ENCODE measurements at regions not wholly inside any gene's neighbourhood (a gene's known extent, or its start where the extent isn't known, plus 50 kb on each side); places are given as distances from the start of the nearest gene placed in this dataset.

- no peak for DNase-seq
Observed at GRCh38 chr9:88766778-88767503, 224.3 kb upstream of the S1PR3 start.

DNA sequence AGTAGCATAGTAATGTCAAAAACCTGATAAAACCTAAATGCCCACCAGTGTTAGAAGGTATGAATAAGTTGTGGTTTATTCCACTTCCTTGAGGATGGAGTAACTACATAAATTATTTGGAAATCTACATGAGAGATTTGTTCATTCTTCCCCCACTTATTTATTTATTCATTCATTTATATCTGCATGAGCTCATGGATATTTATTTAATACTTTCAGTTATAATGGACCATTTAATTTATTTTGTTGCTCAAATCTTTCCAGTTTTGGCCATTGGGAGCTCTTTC lies 223.8 kb upstream of the S1PR3 start:
- no peak for DNase-seq

GRCh38 chr9:88772575-88772974 lies 218.7 kb upstream of the S1PR3 start:
- DNase-seq = no peak

- DNase-seq = no peak
Observed at GRCh38 chr9:88773126-88773525, 218.1 kb upstream of the S1PR3 start.

DNA sequence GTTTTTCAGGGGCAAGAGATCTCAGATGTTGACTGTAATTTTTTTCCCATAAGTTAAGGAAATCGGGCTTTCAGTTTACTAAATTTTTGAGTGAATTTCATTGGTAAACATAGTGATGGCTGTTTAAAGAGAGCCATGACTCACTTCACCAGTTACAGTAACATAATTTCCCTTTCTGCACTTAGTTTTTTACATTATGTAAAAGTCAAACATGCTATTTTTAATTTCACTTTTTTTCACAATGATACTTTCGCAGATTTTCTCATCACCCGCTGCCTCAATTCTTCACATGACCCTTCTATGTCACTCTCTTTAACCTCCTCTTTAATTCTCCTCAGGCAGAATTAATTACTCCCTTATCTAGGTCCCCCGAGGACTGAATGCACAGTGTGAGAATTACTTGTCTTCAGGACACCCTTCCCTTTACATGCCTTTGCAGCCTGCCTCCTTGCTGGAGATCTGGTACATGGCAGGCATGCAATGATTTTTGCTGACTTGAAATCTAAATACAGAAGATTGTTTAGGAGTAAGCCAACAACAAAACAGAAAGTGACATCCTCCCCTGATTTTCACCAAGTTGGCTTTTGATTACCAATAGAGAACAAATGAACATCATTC lies 217.5 kb upstream of the S1PR3 start:
- DNase-seq = no peak

GRCh38 chr9:88775037-88775471 lies 216.2 kb upstream of the S1PR3 start:
- no peak for DNase-seq

DNA sequence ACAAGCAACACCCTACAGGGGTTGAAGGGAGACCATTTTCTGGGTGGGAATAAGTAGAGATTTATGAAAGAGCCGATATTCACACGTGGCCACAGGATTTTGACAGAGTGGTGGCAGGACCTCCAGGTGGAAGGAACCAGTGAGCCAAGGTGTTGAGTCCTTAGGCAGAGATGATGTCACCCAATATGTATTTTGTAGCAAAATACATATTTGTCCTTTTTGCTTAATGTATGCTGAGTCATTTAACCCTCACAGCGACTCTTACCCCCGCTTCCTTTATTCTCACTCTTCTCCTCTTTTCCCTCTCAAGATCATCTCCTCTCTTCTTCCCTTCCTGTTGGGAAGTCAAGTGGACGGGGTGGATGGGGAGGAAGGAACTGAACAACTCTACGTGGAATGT lies 215.7 kb upstream of the S1PR3 start:
- no peak for DNase-seq

DNA sequence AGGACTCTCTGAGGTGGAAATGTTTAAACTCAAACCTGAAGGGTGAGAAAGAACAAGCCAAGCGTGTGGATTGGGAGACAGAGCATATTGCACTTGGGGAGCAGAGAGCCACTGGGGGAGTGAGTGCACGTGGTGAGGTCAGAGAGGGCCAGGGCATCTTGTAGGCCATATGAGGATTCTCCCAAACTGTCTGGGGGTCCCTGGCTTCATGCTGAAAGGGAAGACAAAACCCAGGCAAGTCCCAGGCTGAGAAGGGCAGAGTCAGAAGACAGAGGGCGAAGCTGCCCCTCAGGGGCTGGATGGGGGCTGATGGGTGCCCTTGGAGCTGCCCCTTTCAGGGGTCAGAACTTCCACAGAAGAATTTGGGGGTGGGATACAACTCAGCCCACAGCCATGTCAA lies 215.3 kb upstream of the S1PR3 start:
- DNase-seq = no peak

- no peak for DNase-seq
Observed at GRCh38 chr9:88776717-88777497, 214.4 kb upstream of the S1PR3 start.

GRCh38 chr9:88777498-88778312 lies 213.6 kb upstream of the S1PR3 start:
- no peak for DNase-seq

DNA sequence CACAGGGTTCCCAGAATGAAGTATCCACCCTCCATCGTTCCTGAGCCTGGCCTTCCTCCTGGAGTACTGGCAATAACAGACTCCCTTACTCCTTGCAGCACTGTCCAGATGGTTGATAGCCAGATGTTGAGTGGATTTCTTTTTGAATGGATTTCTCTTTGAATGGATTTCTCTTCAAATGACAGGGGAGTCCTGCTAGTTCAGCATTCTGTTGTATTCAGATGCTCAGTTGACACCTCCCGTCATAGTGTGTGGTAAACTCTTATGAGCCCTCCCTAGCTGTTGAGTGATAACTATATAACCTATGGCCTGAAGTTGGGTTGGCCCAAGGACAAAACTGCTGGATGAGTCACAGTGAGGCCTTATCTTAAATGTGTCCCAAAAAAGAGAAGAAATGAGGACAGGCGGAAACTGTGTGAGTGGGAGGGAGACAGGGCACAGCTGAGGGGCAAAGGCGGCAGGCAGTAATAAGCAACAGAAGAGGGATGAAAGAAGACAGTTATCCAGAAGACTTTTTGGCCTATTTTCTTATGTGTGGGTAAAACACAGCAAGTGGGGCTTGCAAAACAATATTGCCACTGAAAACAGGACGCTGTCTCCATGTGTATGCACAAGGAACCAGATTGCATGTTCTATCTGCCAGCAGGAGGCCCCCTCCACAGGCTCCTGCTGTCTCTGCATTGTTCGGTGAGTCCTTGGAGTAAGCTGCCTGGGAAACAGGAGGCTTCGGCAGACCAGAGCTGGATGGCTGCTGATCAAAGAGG lies 209.5 kb upstream of the S1PR3 start:
- peak in 1 of 5 experiments; percentile 2 for DNase-seq

GRCh38 chr9:88782931-88783710 lies 208.1 kb upstream of the S1PR3 start:
- no peak for DNase-seq

DNA sequence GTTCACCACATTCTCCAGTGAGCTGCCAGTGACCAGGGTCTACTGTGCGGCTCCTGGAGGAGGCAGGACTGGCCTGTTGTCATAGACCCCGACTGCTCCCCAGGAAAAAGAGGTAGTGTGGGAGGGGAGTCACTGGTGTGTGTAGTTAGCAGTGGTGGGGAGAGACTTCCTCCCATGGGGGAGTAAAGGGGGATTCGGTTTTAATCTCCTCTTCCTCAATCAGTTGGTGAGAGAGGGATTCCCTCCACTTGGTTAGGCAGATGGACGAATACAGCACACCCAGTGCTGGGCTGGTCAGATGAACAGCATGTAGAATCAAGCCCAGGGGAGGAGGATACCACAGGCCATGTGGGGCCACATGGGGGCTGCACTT lies 207.6 kb upstream of the S1PR3 start:
- DNase-seq = no peak

DNA sequence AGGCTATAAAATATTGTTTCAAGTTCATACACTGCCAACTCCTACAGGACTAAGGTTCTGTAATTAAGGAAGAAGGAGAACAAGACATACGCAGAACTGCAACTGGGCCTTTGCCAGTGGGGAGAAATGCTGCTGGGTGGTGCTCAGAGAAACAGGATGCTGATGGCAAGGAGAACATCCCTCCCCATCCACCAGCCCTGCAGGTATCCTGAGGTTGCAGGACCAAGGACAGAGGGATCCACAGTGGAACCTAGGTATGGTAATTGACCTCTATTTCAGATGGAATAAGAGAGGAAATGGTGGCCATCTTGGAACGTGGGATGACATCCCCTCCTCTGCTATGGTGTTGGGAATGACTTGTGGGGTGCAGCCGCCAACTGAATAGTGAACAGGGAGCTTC lies 206.3 kb upstream of the S1PR3 start:
- DNase-seq = no peak

- no peak for DNase-seq
Observed at GRCh38 chr9:88786291-88787079, 204.8 kb upstream of the S1PR3 start.

DNA sequence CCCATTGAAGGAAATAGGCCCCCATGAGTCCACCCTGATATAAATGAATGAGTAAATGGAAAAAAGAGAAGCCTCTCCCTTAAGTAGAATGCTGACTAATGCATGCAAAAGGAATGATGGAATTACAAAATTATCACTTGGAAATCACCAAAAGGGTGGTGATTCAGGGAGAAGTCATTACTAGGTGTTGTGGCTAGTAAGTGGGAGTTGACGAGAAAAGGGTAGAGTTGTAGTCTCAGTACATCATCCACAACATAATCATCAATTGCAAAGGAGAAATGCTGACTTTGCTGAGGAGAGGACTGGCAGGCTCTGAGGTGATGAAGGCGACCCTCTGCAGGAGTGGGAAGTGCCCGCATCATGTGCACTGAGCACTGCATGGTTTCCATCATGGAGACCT lies 201.5 kb upstream of the S1PR3 start:
- DNase-seq = no peak

GRCh38 chr9:88791105-88791805 lies 200.0 kb upstream of the S1PR3 start:
- no peak for DNase-seq

GRCh38 chr9:88792502-88792901 lies 198.8 kb upstream of the S1PR3 start:
- DNase-seq = no peak

- no peak for DNase-seq
Observed at GRCh38 chr9:88794100-88794499, 197.2 kb upstream of the S1PR3 start.

DNA sequence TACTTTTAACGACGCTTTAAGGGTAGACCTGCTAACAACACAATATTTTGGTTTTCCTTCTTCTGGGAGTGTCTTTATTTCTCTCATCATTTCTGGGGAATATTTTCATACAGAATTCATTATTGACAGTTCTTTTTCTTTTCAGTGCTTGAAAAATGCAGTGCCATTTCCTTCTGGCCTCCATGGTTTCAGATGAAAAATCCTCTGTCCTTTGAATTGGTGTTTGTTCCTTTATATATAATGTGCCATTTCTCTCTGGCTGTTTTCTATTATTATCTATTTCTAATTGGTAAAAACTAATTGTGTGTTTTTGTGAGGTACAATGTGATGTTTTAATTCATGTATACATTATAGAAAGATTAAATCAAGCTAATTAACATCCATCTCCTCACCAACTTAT lies 194.3 kb upstream of the S1PR3 start:
- no peak for DNase-seq

Data from T-helper 2 cell (primary cell).